DMS 273 treated with DMSO at 0.1 percent for 48 hours (cell line): ENCODE measurements at regions not wholly inside any gene's neighbourhood (a gene's known extent, or its start where the extent isn't known, plus 50 kb on each side); places are given as distances from the start of the nearest gene placed in this dataset.

Experiments used
- DNase-seq: peaks from one replicate; lab custom pipeline; 2025; lab: John Stamatoyannopoulos, UW

- DNase-seq, result no peak
These were observed 238.3 kb downstream of the SEC14L1 start for GRCh38 chr17:77379065-77379428.

- no peak for DNase-seq
These were observed 239.1 kb downstream of the SEC14L1 start for GRCh38 chr17:77379832-77380231.

- no peak for DNase-seq
These were observed 239.8 kb downstream of the SEC14L1 start for GRCh38 chr17:77380395-77381184.

GRCh38 chr17:77381185-77381700 is 240.5 kb downstream of the SEC14L1 start:
- no peak for DNase-seq

GRCh38 chr17:77381731-77382130 is 241.0 kb downstream of the SEC14L1 start:
- no peak for DNase-seq

GRCh38 chr17:77382356-77382911 is 241.7 kb downstream of the SEC14L1 start:
- DNase-seq, result no peak

- DNase-seq, result peak; percentile 19
These were observed 242.3 kb downstream of the SEC14L1 start for GRCh38 chr17:77382966-77383612.

- DNase-seq, result peak; percentile 35
These were observed 243.1 kb downstream of the SEC14L1 start for GRCh38 chr17:77383613-77384608.

- DNase-seq, result no peak
These were observed 245.2 kb downstream of the SEC14L1 start for GRCh38 chr17:77385750-77386501.

- no peak for DNase-seq
These were observed 245.9 kb downstream of the SEC14L1 start for GRCh38 chr17:77386502-77387192.

- no peak for DNase-seq
These were observed 247.1 kb downstream of the SEC14L1 start for GRCh38 chr17:77387891-77388290.

GRCh38 chr17:77388384-77389306 is 247.9 kb downstream of the SEC14L1 start:
- no peak for DNase-seq

- DNase-seq, result no peak
These were observed 250.1 kb downstream of the SEC14L1 start for GRCh38 chr17:77390870-77391269.

- no peak for DNase-seq
These were observed 251.1 kb downstream of the SEC14L1 start for GRCh38 chr17:77391668-77392375.

- no peak for DNase-seq
These were observed 251.9 kb downstream of the SEC14L1 start for GRCh38 chr17:77392376-77393273.

GRCh38 chr17:77393274-77393600 is 252.5 kb downstream of the SEC14L1 start:
- no peak for DNase-seq

GRCh38 chr17:77393867-77394539 is 253.2 kb downstream of the SEC14L1 start:
- no peak for DNase-seq
